Esophagus muscularis mucosa (tissue), 3 donors: ENCODE measurements at regions not wholly inside any gene's neighbourhood (a gene's known extent, or its start where the extent isn't known, plus 50 kb on each side); places are given as distances from the start of the nearest gene placed in this dataset.

Experiments
- CTCF ChIP-seq, 3 experiments: fragments of 200-600 bp in 2 of 3; fragments of 450-650 bp in 1 of 3; sonication (generic) in 2 of 3; IDR thresholded peaks; one replicate each; pipeline ENCODE4 v1.5.1; 2017 to 2019; ENCODE audit warnings: antibody characterized with exemption in 3 of 3, mild to moderate bottlenecking in 2 of 3, moderate library complexity in 1 of 3
- POLR2A ChIP-seq: fragments of 450-650 bp; IDR thresholded peaks from one replicate; pipeline ENCODE4 v1.6.1; 2017; ENCODE audit warnings: antibody characterized with exemption, moderate library complexity, mild to moderate bottlenecking, low read depth

GRCh38 chr5:122608222-122608621 lies 166.7 kb upstream of the SNX2 start:
- TF ChIP-seq CTCF (IDR thresholded peaks at IDR 0.05): no peak
- no peak for TF ChIP-seq POLR2A
